ENCODE measurements at regions not wholly inside any gene's neighbourhood (a gene's known extent, or its start where the extent isn't known, plus 50 kb on each side); places are given as distances from the start of the nearest gene placed in this dataset.

- TF ChIP-seq CTCF (IDR thresholded peaks at IDR 0.05) (no peak), POLR2A (IDR thresholded peaks at IDR 0.05) (no peak)
Observed at GRCh38 chr9:106583751-106584150, 279.2 kb upstream of the ZNF462 start.

Measured in heart left ventricle (tissue), 13 donors.